Upper lobe of right lung (tissue), 1 donor: ENCODE measurements at regions not wholly inside any gene's neighbourhood (a gene's known extent, or its start where the extent isn't known, plus 50 kb on each side); places are given as distances from the start of the nearest gene placed in this dataset.

Source experiments
- ATAC-seq: fragments of 200-7000 bp; cut with Tn5 transposase; one replicate; pipeline ENCODE4 v1.9.1; 2020; ENCODE audit warnings: mild to moderate bottlenecking, moderate library complexity
- DNase-seq: peaks from one replicate; pipeline ENCODE4 v3.0.0-alpha.2; 2020
- H3K27ac ChIP-seq: fragments of 200-600 bp; one replicate; pipeline ENCODE4 v1.8.0; 2022
- H3K27me3 ChIP-seq: fragments of 200-600 bp; one replicate; pipeline ENCODE4 v1.8.0; 2022; ENCODE audit warnings: mild to moderate bottlenecking
- H3K36me3 ChIP-seq: fragments of 200-600 bp; one replicate; pipeline ENCODE4 v1.8.0; 2022
- H3K4me1 ChIP-seq: fragments of 200-600 bp; one replicate; pipeline ENCODE4 v1.8.0; 2022
- H3K4me3 ChIP-seq: fragments of 200-600 bp; one replicate; pipeline ENCODE4 v1.8.0; 2022; ENCODE audit warnings: mild to moderate bottlenecking
- H3K9me3 ChIP-seq: fragments of 200-600 bp; one replicate; pipeline ENCODE4 v1.8.0; 2022
- CTCF ChIP-seq: fragments of 200-600 bp; IDR thresholded peaks from one replicate; pipeline ENCODE4 v1.8.0; 2022; ENCODE audit warnings: antibody characterized with exemption
- intact Hi-C: fragments of 100-400 bp; cut with DNase I; formaldehyde crosslinking; loops from one replicate; pipeline ENCODE4 v1.11.0; 2022
- donor health status: DM: no; HTN: yes; CAD: no; lungs with severe emphysema.

DNA sequence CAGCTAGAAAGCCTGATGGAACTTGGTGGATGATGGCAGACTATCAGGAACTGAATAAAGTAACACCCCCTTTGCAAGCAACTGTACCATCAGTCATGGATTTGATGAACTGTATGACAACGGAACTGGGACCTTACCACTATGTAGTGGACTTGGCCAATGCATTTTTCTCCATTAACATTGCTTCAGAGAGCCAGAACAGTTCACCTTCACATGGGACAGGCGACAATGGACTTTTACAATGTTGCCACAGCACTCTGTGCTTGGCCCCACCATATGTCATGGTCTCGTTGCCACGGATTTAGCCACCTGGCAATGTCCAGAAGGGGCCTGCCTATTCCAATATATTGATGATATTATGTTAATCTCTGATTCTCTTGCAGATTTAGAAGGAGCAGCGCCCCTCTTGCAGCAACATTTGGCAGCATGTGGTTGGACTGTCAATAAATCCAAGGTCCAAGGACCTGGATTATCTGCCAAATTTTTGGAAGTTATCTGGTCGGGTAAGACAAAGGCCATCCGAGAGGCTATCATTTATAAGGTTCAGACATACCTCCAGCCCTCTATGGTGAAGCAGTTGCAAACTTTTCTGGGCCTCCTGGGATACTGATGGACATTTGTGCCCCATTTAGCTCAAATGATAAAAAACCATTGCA, 52.2 kb upstream of the ZC3H15 start:
- no peak for ATAC-seq
- Histone ChIP-seq H3K9me3 (no peaks in the 10 kb centered on the region), H3K27ac (no peak overlapping the region), H3K4me1 (no peaks in the 10 kb centered on the region), H3K4me3 (no peak overlapping the region), H3K27me3 (no peaks in the 10 kb centered on the region), H3K36me3 (no peaks in the 10 kb centered on the region)
- DNase-seq, result no peak
- TF ChIP-seq CTCF, result no peak
- intact Hi-C loops, result no loop called here
